Neuronal stem cell (in vitro differentiated cells): ENCODE measurements at regions not wholly inside any gene's neighbourhood (a gene's known extent, or its start where the extent isn't known, plus 50 kb on each side); places are given as distances from the start of the nearest gene placed in this dataset.

ENCODE experiments used
- DNase-seq: peaks from one replicate; pipeline ENCODE4 v3.0.0-alpha.2; 2013; ENCODE audit warnings: low spot score
- H2AFZ ChIP-seq: one replicate; pipeline ENCODE4 v1.6.1; 2013; ENCODE audit warnings: mild to moderate bottlenecking, low read length, inconsistent platforms
- H2AK5ac ChIP-seq: 2 replicates; pipeline ENCODE4 v1.6.1; 2013; ENCODE audit warnings: low read depth, mild to moderate bottlenecking, inconsistent platforms, low read length, moderate library complexity, mixed read lengths
- H2BK120ac ChIP-seq: 2 replicates; pipeline ENCODE4 v1.6.1; 2013; ENCODE audit warnings: low read depth, mild to moderate bottlenecking, inconsistent platforms, low read length, moderate library complexity, mixed read lengths
- H2BK12ac ChIP-seq: one replicate; pipeline ENCODE4 v1.6.1; 2013; ENCODE audit warnings: low read length, inconsistent platforms
- H2BK15ac ChIP-seq: 2 replicates; pipeline ENCODE4 v1.6.1; 2013; ENCODE audit warnings: mild to moderate bottlenecking, low read length, inconsistent platforms, mixed read lengths
- H2BK5ac ChIP-seq: one replicate; pipeline ENCODE4 v1.6.1; 2013; ENCODE audit warnings: inconsistent platforms, mild to moderate bottlenecking, low read length, moderate library complexity
- H3K14ac ChIP-seq: one replicate; pipeline ENCODE4 v1.6.1; 2013; ENCODE audit warnings: low read length, inconsistent platforms
- H3K18ac ChIP-seq: 2 replicates; pipeline ENCODE4 v1.6.1; 2013; ENCODE audit warnings: low read length, inconsistent platforms
- H3K23ac ChIP-seq: 2 replicates; pipeline ENCODE4 v1.6.1; 2013; ENCODE audit warnings: low read depth, mild to moderate bottlenecking, mixed read lengths, low read length, inconsistent platforms; ENCODE audit not compliant: poor library complexity
- H3K27ac ChIP-seq: replicated peaks from 3 replicates; pipeline ENCODE4 v1.5.1; 2013; ENCODE audit warnings: low read length, inconsistent platforms
- H3K27me3 ChIP-seq, 3 experiments: 2 replicates each; pipeline ENCODE4 v1.6.1; 2013; ENCODE audit warnings: low read length in 3 of 3, mild to moderate bottlenecking in 2 of 3, inconsistent platforms in 1 of 3, low read depth in 1 of 3, mixed read lengths in 1 of 3, moderate library complexity in 1 of 3; ENCODE audit not compliant: control insufficient read depth in 3 of 3, insufficient read depth in 3 of 3
- H3K36me3 ChIP-seq, 2 donors: replicated peaks in 1 of 2; 2 replicates each; pipeline ENCODE4 v1.6.1; 2013; ENCODE audit warnings: low read length in 2 of 2; ENCODE audit not compliant: control insufficient read depth in 2 of 2, insufficient read depth in 2 of 2
- H3K4ac ChIP-seq: 2 replicates; pipeline ENCODE4 v1.6.1; 2013; ENCODE audit warnings: inconsistent platforms, mild to moderate bottlenecking, low read length, moderate library complexity
- H3K4me1 ChIP-seq, 2 donors: 1 replicate in 1 of 2; 2 replicates in 1 of 2; pipeline ENCODE4 v1.6.1; 2013; ENCODE audit warnings: low read length in 2 of 2, low read depth in 1 of 2; ENCODE audit not compliant: control insufficient read depth in 2 of 2, insufficient read depth in 1 of 2
- H3K4me2 ChIP-seq: one replicate; pipeline ENCODE4 v1.6.1; 2013; ENCODE audit warnings: mild to moderate bottlenecking, low read length, inconsistent platforms; ENCODE audit not compliant: insufficient read depth, poor library complexity, severe bottlenecking
- H3K4me3 ChIP-seq, 2 donors: 2 replicates each; pipeline ENCODE4 v1.5.1; 2013; ENCODE audit warnings: low read length in 2 of 2, mild to moderate bottlenecking in 2 of 2, inconsistent platforms in 1 of 2, moderate library complexity in 1 of 2
- H3K79me1 ChIP-seq: one replicate; pipeline ENCODE4 v1.6.1; 2013; ENCODE audit warnings: low read depth, mild to moderate bottlenecking, inconsistent platforms, low read length, moderate library complexity
- H3K9ac ChIP-seq: one replicate; pipeline ENCODE4 v1.6.1; 2013; ENCODE audit warnings: mild to moderate bottlenecking, low read depth, low read length, inconsistent platforms; ENCODE audit not compliant: poor library complexity
- H3K9me3 ChIP-seq, 2 donors: replicated peaks in 1 of 2; 2 replicates each; pipeline versions ENCODE3 to v1.6.1; 2013; ENCODE audit warnings: low read length in 2 of 2, mild to moderate bottlenecking in 2 of 2, inconsistent platforms in 1 of 2, low read depth in 1 of 2, mixed read lengths in 1 of 2, moderate library complexity in 1 of 2; ENCODE audit not compliant: control insufficient read depth in 2 of 2, insufficient read depth in 1 of 2
- H4K8ac ChIP-seq: one replicate; pipeline ENCODE4 v1.6.1; 2013; ENCODE audit warnings: low read depth, mild to moderate bottlenecking, inconsistent platforms, low read length, moderate library complexity
- H4K91ac ChIP-seq: one replicate; pipeline ENCODE4 v1.6.1; 2013; ENCODE audit warnings: low read length, low read depth, mild to moderate bottlenecking, inconsistent platforms; ENCODE audit not compliant: poor library complexity
- WGBS, 2 donors: extraction: QIAGEN DNeasy Blood & Tissue Kit; methylation state at CpG; one replicate each; pipeline ENCODE4 v1.1.7; 2013; ENCODE audit warnings: missing lambda C conversion rate in 2 of 2, mixed read lengths in 1 of 2; ENCODE audit not compliant: insufficient read length in 2 of 2, insufficient replicate concordance in 1 of 2; ENCODE audit errors: extremely low coverage in 2 of 2; 5-methylcytosine and 5-hydroxymethylcytosine counted together

GRCh38 chr2:183348492-183348891 is 224.2 kb downstream of the NUP35 start:
- Histone ChIP-seq H3K4me1 (no peaks in the 10 kb centered on the region), H4K91ac (no peak overlapping the region), H3K9ac (no peak overlapping the region), H2AFZ (no peak overlapping the region), H3K14ac (no peak overlapping the region), H2BK15ac (no peak overlapping the region), H3K27me3 (no peaks in the 10 kb centered on the region), H2BK5ac (no peak overlapping the region), H3K4me2 (no peak overlapping the region), H3K36me3 (no peaks in the 10 kb centered on the region), H4K8ac (no peak overlapping the region), H3K23ac (no peak overlapping the region), H3K9me3 (no peaks in the 10 kb centered on the region), H2BK120ac (no peak overlapping the region), H3K4me3 (no peak overlapping the region), H2AK5ac (no peak overlapping the region), H3K79me1 (no peaks in the 10 kb centered on the region), H3K27ac (no peak overlapping the region), H2BK12ac (no peak overlapping the region), H3K4ac (no peak overlapping the region), H3K18ac (no peak overlapping the region)
- no CpG with 5 or more reads among the region's 2 CpGs for WGBS, 2 donors
- DNase-seq = no peak

GRCh38 chr2:183349091-183349490 is 224.8 kb downstream of the NUP35 start:
- H2BK5ac ChIP-seq = no peak overlapping the region

GRCh38 chr2:183359867-183360266 is 235.6 kb downstream of the NUP35 start:
- Histone ChIP-seq H4K91ac (no peak overlapping the region), H4K8ac (no peak overlapping the region), H2BK12ac (no peak overlapping the region), H3K9ac (no peak overlapping the region), H2BK5ac (no peak overlapping the region), H3K14ac (no peak overlapping the region), H3K27ac (no peak overlapping the region), H2AFZ (no peak overlapping the region), H3K27me3 (no peaks in the 10 kb centered on the region), H3K9me3 (no peaks in the 10 kb centered on the region), H3K4me3 (no peak overlapping the region), H2AK5ac (no peak overlapping the region), H3K36me3 (no peaks in the 10 kb centered on the region), H3K4me1 (no peaks in the 10 kb centered on the region), H3K79me1 (no peaks in the 10 kb centered on the region), H3K18ac (no peak overlapping the region), H3K23ac (no peak overlapping the region), H2BK15ac (no peak overlapping the region), H3K4me2 (no peak overlapping the region), H2BK120ac (no peak overlapping the region), H3K4ac (no peak overlapping the region)
- WGBS, 2 donors = no CpG with 5 or more reads among the region's 2 CpGs
- DNase-seq = no peak

More at GRCh38 chr2:183349091-183349490, 224.8 kb downstream of the NUP35 start:
- no peak overlapping the region for H3K27ac ChIP-seq
- H3K9ac ChIP-seq = no peak overlapping the region
- WGBS, 2 donors = no CpG with 5 or more reads among the region's 7 CpGs
- no peak overlapping the region for H2BK120ac ChIP-seq
- no peaks in the 10 kb centered on the region for H3K27me3 ChIP-seq
- H3K79me1 ChIP-seq = no peaks in the 10 kb centered on the region
- no peak overlapping the region for H3K4me2 ChIP-seq
- H3K4me3 ChIP-seq = no peak overlapping the region
- H2AK5ac ChIP-seq = no peak overlapping the region
- no peak overlapping the region for H2BK15ac ChIP-seq
- H3K18ac ChIP-seq = no peak overlapping the region
- no peak overlapping the region for H3K4ac ChIP-seq
- no peak overlapping the region for H3K23ac ChIP-seq
- no peaks in the 10 kb centered on the region for H3K9me3 ChIP-seq
- no peak overlapping the region for H4K8ac ChIP-seq
- no peak overlapping the region for H4K91ac ChIP-seq
- H2AFZ ChIP-seq = peak overlapping the region; percentile 56
- no peak overlapping the region for H3K14ac ChIP-seq
- DNase-seq = no peak
- no peak overlapping the region for H2BK12ac ChIP-seq
- H3K36me3 ChIP-seq = no peaks in the 10 kb centered on the region
- H3K4me1 ChIP-seq = no peaks in the 10 kb centered on the region

- H3K36me3 ChIP-seq = no peaks in the 10 kb centered on the region
- no peak overlapping the region for H3K4ac ChIP-seq
- no peak overlapping the region for H2BK12ac ChIP-seq
- no peak overlapping the region for H3K4me2 ChIP-seq
- H4K91ac ChIP-seq = no peak overlapping the region
- no peak overlapping the region for H3K23ac ChIP-seq
- no peak overlapping the region for H3K14ac ChIP-seq
- no peak overlapping the region for H3K18ac ChIP-seq
- no peaks in the 10 kb centered on the region for H3K9me3 ChIP-seq
- H3K27me3 ChIP-seq = no peaks in the 10 kb centered on the region
- no peak overlapping the region for H2BK15ac ChIP-seq
- no peaks in the 10 kb centered on the region for H3K4me1 ChIP-seq
- no peak overlapping the region for H2AFZ ChIP-seq
- H2BK120ac ChIP-seq = no peak overlapping the region
- H3K9ac ChIP-seq = no peak overlapping the region
- no peak for DNase-seq
- H3K27ac ChIP-seq = no peak overlapping the region
- H3K79me1 ChIP-seq = no peaks in the 10 kb centered on the region
- H2AK5ac ChIP-seq = no peak overlapping the region
- no peak overlapping the region for H4K8ac ChIP-seq
- H3K4me3 ChIP-seq = no peak overlapping the region
- H2BK5ac ChIP-seq = no peak overlapping the region
Measured at GRCh38 chr2:183371545-183371944, 247.3 kb downstream of the NUP35 start.
